CD4-positive, CD25-positive, alpha-beta regulatory T cell (primary cell): ENCODE measurements at regions not wholly inside any gene's neighbourhood (a gene's known extent, or its start where the extent isn't known, plus 50 kb on each side); places are given as distances from the start of the nearest gene placed in this dataset.

Experiments used
- ATAC-seq, 2 donors: fragments of 150-1000 bp; cut with Tn5 transposase; one replicate each; pipeline ENCODE4 v1.10.0; 2021; ENCODE audit warnings: low read depth in 2 of 2, moderate number of reproducible peaks in 2 of 2, moderate library complexity in 1 of 2
- DNase-seq, 3 donors: peaks; one replicate each; pipeline versions ENCODE4 v3.0.0 to v3.0.0-alpha.2; 2012 to 2022; ENCODE audit warnings: mixed read lengths in 1 of 3
- H3K27ac ChIP-seq: one replicate; pipeline ENCODE4 v1.7.0; 2013; ENCODE audit warnings: mild to moderate bottlenecking, low read length; ENCODE audit not compliant: insufficient read depth, poor library complexity, severe bottlenecking
- H3K27me3 ChIP-seq: one replicate; pipeline ENCODE4 v1.7.0; 2013; ENCODE audit warnings: low read length; ENCODE audit not compliant: control insufficient read depth, insufficient read depth
- H3K36me3 ChIP-seq: one replicate; pipeline ENCODE4 v1.7.0; 2013; ENCODE audit warnings: mild to moderate bottlenecking, low read length, moderate library complexity; ENCODE audit not compliant: control insufficient read depth, insufficient read depth
- H3K4me1 ChIP-seq: 2 replicates; pipeline ENCODE4 v1.7.0; 2013; ENCODE audit warnings: mild to moderate bottlenecking, low read length; ENCODE audit not compliant: insufficient read depth, control insufficient read depth, poor library complexity, severe bottlenecking
- H3K4me3 ChIP-seq: one replicate; pipeline ENCODE4 v1.7.0; 2013; ENCODE audit warnings: low read depth, mild to moderate bottlenecking, low read length, moderate library complexity
- H3K9me3 ChIP-seq, 2 experiments: 1 replicate in 1 of 2; 2 replicates in 1 of 2; pipeline ENCODE4 v1.7.0; 2013; ENCODE audit warnings: low read length in 2 of 2, mild to moderate bottlenecking in 1 of 2, moderate library complexity in 1 of 2; ENCODE audit not compliant: control insufficient read depth in 2 of 2
- H3K27ac Mint-ChIP-seq, 3 donors: one replicate each; pipeline ENCODE4 v1.8.0; 2020 to 2022; ENCODE audit warnings: mild to moderate bottlenecking in 3 of 3, mixed read lengths in 3 of 3, moderate library complexity in 2 of 3
- H3K27me3 Mint-ChIP-seq: one replicate; pipeline ENCODE4 v1.8.0; 2022; ENCODE audit warnings: mild to moderate bottlenecking, mixed read lengths
- H3K36me3 Mint-ChIP-seq: one replicate; pipeline ENCODE4 v1.8.0; 2020; ENCODE audit warnings: mixed read lengths
- H3K4me1 Mint-ChIP-seq, 4 donors: one replicate each; pipeline ENCODE4 v1.8.0; 2020 to 2022; ENCODE audit warnings: mixed read lengths in 4 of 4, mild to moderate bottlenecking in 1 of 4
- H3K4me3 Mint-ChIP-seq, 4 donors: one replicate each; pipeline ENCODE4 v1.8.0; 2020 to 2022; ENCODE audit warnings: mild to moderate bottlenecking in 4 of 4, mixed read lengths in 4 of 4, moderate library complexity in 3 of 4
- H3K9me3 Mint-ChIP-seq, 7 donors: one replicate each; pipeline ENCODE4 v1.8.0; 2020 to 2022; ENCODE audit warnings: mixed read lengths in 7 of 7, mild to moderate bottlenecking in 3 of 7, moderate library complexity in 2 of 7

- H3K36me3 Mint-ChIP-seq: no peaks in the 10 kb centered on the region
- H3K27me3 Mint-ChIP-seq: peaks cover 5% of the 10 kb centered on the region
- no peak for ATAC-seq
Observed at GRCh38 chr6:163857421-163857820, 442.9 kb downstream of the QKI start.

GRCh38 chr6:163850874-163851273 lies 436.4 kb downstream of the QKI start:
- H3K27me3 Mint-ChIP-seq: no peaks in the 10 kb centered on the region

More at GRCh38 chr6:163857421-163857820, 442.9 kb downstream of the QKI start:
- H3K9me3 ChIP-seq: peaks cover 0 to 3% of the 10 kb centered on the region in 2 experiments
- Mint-ChIP-seq H3K4me1 (peaks cover 0 to 5% (median 2%) of the 10 kb centered on the region in 4 donors), H3K27ac (no peak overlapping the region), H3K9me3 (peaks cover 0 to 2% (median 0%) of the 10 kb centered on the region in 7 donors), H3K4me3 (no peak overlapping the region)
- no peak for DNase-seq
- H3K27me3 ChIP-seq: no peaks in the 10 kb centered on the region
- H3K36me3 ChIP-seq: no peaks in the 10 kb centered on the region
- H3K27ac ChIP-seq: no peak overlapping the region
- H3K4me1 ChIP-seq: no peaks in the 10 kb centered on the region
- H3K4me3 ChIP-seq: no peak overlapping the region

GRCh38 chr6:163844761-163845160 lies 430.2 kb downstream of the QKI start:
- Mint-ChIP-seq H3K4me1 (no peaks in the 10 kb centered on the region), H3K36me3 (no peaks in the 10 kb centered on the region), H3K4me3 (no peak overlapping the region), H3K27ac (no peak overlapping the region), H3K9me3 (peaks cover 1 to 15% (median 5%) of the 10 kb centered on the region in 7 donors), H3K27me3 (no peaks in the 10 kb centered on the region)
- ATAC-seq (no peak), DNase-seq (no peak)
- Histone ChIP-seq H3K4me1 (no peaks in the 10 kb centered on the region), H3K27ac (no peak overlapping the region), H3K36me3 (no peaks in the 10 kb centered on the region), H3K4me3 (no peak overlapping the region), H3K9me3 (peaks cover 4 to 10% of the 10 kb centered on the region in 2 experiments), H3K27me3 (no peaks in the 10 kb centered on the region)

More at GRCh38 chr6:163850874-163851273, 436.4 kb downstream of the QKI start:
- Mint-ChIP-seq H3K4me1 (no peaks in the 10 kb centered on the region), H3K9me3 (peaks cover 1 to 18% (median 10%) of the 10 kb centered on the region in 7 donors), H3K27ac (no peak overlapping the region), H3K4me3 (no peak overlapping the region), H3K36me3 (no peaks in the 10 kb centered on the region)
- Histone ChIP-seq H3K27ac (no peak overlapping the region), H3K27me3 (no peaks in the 10 kb centered on the region), H3K9me3 (peaks cover 10 to 18% of the 10 kb centered on the region in 2 experiments), H3K4me1 (no peaks in the 10 kb centered on the region), H3K36me3 (no peaks in the 10 kb centered on the region), H3K4me3 (no peak overlapping the region)
- no peak for ATAC-seq
- no peak for DNase-seq

GRCh38 chr6:163844357-163844756 lies 429.8 kb downstream of the QKI start:
- Histone ChIP-seq H3K4me3 (no peak overlapping the region), H3K27me3 (no peaks in the 10 kb centered on the region), H3K27ac (no peak overlapping the region), H3K36me3 (no peaks in the 10 kb centered on the region), H3K9me3 (peaks cover 4 to 10% of the 10 kb centered on the region in 2 experiments), H3K4me1 (no peaks in the 10 kb centered on the region)
- Mint-ChIP-seq H3K9me3 (peaks cover 1 to 13% (median 5%) of the 10 kb centered on the region in 7 donors), H3K36me3 (no peaks in the 10 kb centered on the region), H3K27ac (no peak overlapping the region), H3K4me1 (no peaks in the 10 kb centered on the region), H3K27me3 (no peaks in the 10 kb centered on the region), H3K4me3 (no peak overlapping the region)
- DNase-seq (no peak), ATAC-seq (no peak)

- no peaks in the 10 kb centered on the region for H3K4me1 ChIP-seq
- Mint-ChIP-seq H3K27me3 (no peaks in the 10 kb centered on the region), H3K36me3 (no peaks in the 10 kb centered on the region), H3K9me3 (peaks cover 0 to 12% (median 4%) of the 10 kb centered on the region in 7 donors), H3K27ac (no peak overlapping the region), H3K4me3 (no peak overlapping the region), H3K4me1 (no peaks in the 10 kb centered on the region)
- DNase-seq: no peak
- H3K9me3 ChIP-seq: peaks cover 4 to 10% of the 10 kb centered on the region in 2 experiments
- no peaks in the 10 kb centered on the region for H3K27me3 ChIP-seq
- no peak for ATAC-seq
- H3K27ac ChIP-seq: no peak overlapping the region
- no peaks in the 10 kb centered on the region for H3K36me3 ChIP-seq
- no peak overlapping the region for H3K4me3 ChIP-seq
Observed at GRCh38 chr6:163843218-163843617, 428.7 kb downstream of the QKI start.

GRCh38 chr6:163842467-163842866 lies 427.9 kb downstream of the QKI start:
- peaks cover 0 to 12% (median 4%) of the 10 kb centered on the region in 7 donors for H3K9me3 Mint-ChIP-seq
- no peak overlapping the region for H3K4me3 Mint-ChIP-seq
- no peaks in the 10 kb centered on the region for H3K4me1 Mint-ChIP-seq
- Histone ChIP-seq H3K9me3 (peaks cover 4 to 10% of the 10 kb centered on the region in 2 experiments), H3K27ac (no peak overlapping the region), H3K27me3 (no peaks in the 10 kb centered on the region), H3K36me3 (no peaks in the 10 kb centered on the region), H3K4me3 (no peak overlapping the region), H3K4me1 (no peaks in the 10 kb centered on the region)
- no peak overlapping the region for H3K27ac Mint-ChIP-seq
- no peak for ATAC-seq
- no peak for DNase-seq
- H3K36me3 Mint-ChIP-seq: no peaks in the 10 kb centered on the region
- H3K27me3 Mint-ChIP-seq: no peaks in the 10 kb centered on the region

- H3K27me3 ChIP-seq: no peaks in the 10 kb centered on the region
- H3K36me3 Mint-ChIP-seq: no peaks in the 10 kb centered on the region
- H3K4me1 ChIP-seq: no peaks in the 10 kb centered on the region
- DNase-seq: no peak
- no peaks in the 10 kb centered on the region for H3K4me1 Mint-ChIP-seq
- H3K9me3 ChIP-seq: peaks cover 4 to 10% of the 10 kb centered on the region in 2 experiments
- H3K27ac ChIP-seq: no peak overlapping the region
- H3K9me3 Mint-ChIP-seq: peaks cover 0 to 12% (median 4%) of the 10 kb centered on the region in 7 donors
- no peak overlapping the region for H3K27ac Mint-ChIP-seq
- no peaks in the 10 kb centered on the region for H3K36me3 ChIP-seq
- H3K4me3 ChIP-seq: no peak overlapping the region
- no peak for ATAC-seq
- H3K4me3 Mint-ChIP-seq: no peak overlapping the region
- H3K27me3 Mint-ChIP-seq: peaks cover 3% of the 10 kb centered on the region
Observed at GRCh38 chr6:163841733-163842132, 427.2 kb downstream of the QKI start.

GRCh38 chr6:163841326-163841725 lies 426.8 kb downstream of the QKI start:
- no peaks in the 10 kb centered on the region for H3K36me3 ChIP-seq
- DNase-seq (no peak), ATAC-seq (no peak)
- H3K4me1 ChIP-seq: no peaks in the 10 kb centered on the region
- Mint-ChIP-seq H3K4me3 (no peak overlapping the region), H3K27ac (no peak overlapping the region), H3K9me3 (peaks cover 0 to 12% (median 4%) of the 10 kb centered on the region in 7 donors), H3K4me1 (no peaks in the 10 kb centered on the region), H3K27me3 (peaks cover 4% of the 10 kb centered on the region), H3K36me3 (no peaks in the 10 kb centered on the region)
- peaks cover 4 to 10% of the 10 kb centered on the region in 2 experiments for H3K9me3 ChIP-seq
- no peak overlapping the region for H3K27ac ChIP-seq
- no peak overlapping the region for H3K4me3 ChIP-seq
- H3K27me3 ChIP-seq: no peaks in the 10 kb centered on the region
